NCI-H226 (cell line): ENCODE measurements at regions not wholly inside any gene's neighbourhood (a gene's known extent, or its start where the extent isn't known, plus 50 kb on each side); places are given as distances from the start of the nearest gene placed in this dataset.
A peak's percentile ranks its signal among the peaks of the same experiment; 100 is the strongest.
"Not testable (repeated sequence)": the region's sequence is repeated elsewhere in the genome, so short reads cannot be mapped to it uniquely, and the experiment has no call there.

Experiments used
- DNase-seq: peaks from one replicate; pipeline ENCODE4 v3.0.0-alpha.2; 2015

GRCh38 chr13:109702030-109702597 is 84.3 kb downstream of the IRS2 start:
- DNase-seq = not testable (repeated sequence)

GRCh38 chr13:109700176-109700575 is 86.2 kb downstream of the IRS2 start:
- DNase-seq = peak; percentile 83

- DNase-seq = no peak
Observed at GRCh38 chr13:109699628-109700071, 86.7 kb downstream of the IRS2 start.

- DNase-seq = peak; percentile 63
Observed at GRCh38 chr13:109698779-109699178, 87.6 kb downstream of the IRS2 start.

GRCh38 chr13:109697936-109698335 is 88.4 kb downstream of the IRS2 start:
- no peak for DNase-seq

- no peak for DNase-seq
Observed at GRCh38 chr13:109695402-109696190, 90.8 kb downstream of the IRS2 start.

GRCh38 chr13:109694972-109695371 is 91.4 kb downstream of the IRS2 start:
- DNase-seq = peak; percentile 31

GRCh38 chr13:109693213-109693612 is 93.2 kb downstream of the IRS2 start:
- DNase-seq = no peak

- DNase-seq = no peak
Observed at GRCh38 chr13:109691689-109692088, 94.7 kb downstream of the IRS2 start.

GRCh38 chr13:109687559-109688448 is 98.6 kb downstream of the IRS2 start:
- no peak for DNase-seq

GRCh38 chr13:109685203-109685602 is 101.2 kb downstream of the IRS2 start:
- DNase-seq = no peak

- DNase-seq = no peak
Observed at GRCh38 chr13:109684824-109685202, 101.6 kb downstream of the IRS2 start.

GRCh38 chr13:109684084-109684823 is 102.1 kb downstream of the IRS2 start:
- no peak for DNase-seq

GRCh38 chr13:109682534-109683244 is 103.7 kb downstream of the IRS2 start:
- no peak for DNase-seq

GRCh38 chr13:109680930-109681329 is 105.5 kb downstream of the IRS2 start:
- DNase-seq = no peak

- DNase-seq = no peak
Observed at GRCh38 chr13:109680288-109680687, 106.1 kb downstream of the IRS2 start.

GRCh38 chr13:109678459-109678858 is 107.9 kb downstream of the IRS2 start:
- no peak for DNase-seq

- no peak for DNase-seq
Observed at GRCh38 chr13:109677206-109677605, 109.2 kb downstream of the IRS2 start.

- DNase-seq = no peak
Observed at GRCh38 chr13:109673477-109673876, 112.9 kb downstream of the IRS2 start.

- DNase-seq = no peak
Observed at GRCh38 chr13:109672545-109672944, 113.8 kb downstream of the IRS2 start.

- no peak for DNase-seq
Observed at GRCh38 chr13:109671919-109672318, 114.5 kb downstream of the IRS2 start.

- DNase-seq = no peak
Observed at GRCh38 chr13:109670776-109671175, 115.6 kb downstream of the IRS2 start.
